ENCODE measurements at regions not wholly inside any gene's neighbourhood (a gene's known extent, or its start where the extent isn't known, plus 50 kb on each side); places are given as distances from the start of the nearest gene placed in this dataset.
"Not testable (repeated sequence)": the region's sequence is repeated elsewhere in the genome, so short reads cannot be mapped to it uniquely, and the experiment has no call there.

DNA sequence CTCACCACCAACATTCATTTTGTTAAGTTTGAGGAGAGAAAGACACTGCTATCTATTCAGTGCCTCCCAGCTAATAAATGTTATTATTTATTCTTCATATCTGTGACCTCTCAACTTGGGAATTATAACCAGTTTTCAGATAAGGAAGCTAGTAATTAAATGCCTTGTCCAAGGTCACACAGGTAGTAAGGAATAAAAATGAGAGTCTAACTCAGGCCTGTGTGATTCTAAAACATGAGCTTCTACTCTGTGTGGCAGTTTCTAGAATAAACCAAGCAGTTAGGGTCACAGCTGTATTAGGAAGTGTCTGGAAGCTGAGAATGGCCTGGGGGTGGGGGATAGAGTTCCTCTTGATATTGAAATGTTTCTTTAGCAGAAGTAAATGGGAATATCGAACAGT lies 137.8 kb upstream of the LRATD1 start:
- DNase-seq, result no peak

DNA sequence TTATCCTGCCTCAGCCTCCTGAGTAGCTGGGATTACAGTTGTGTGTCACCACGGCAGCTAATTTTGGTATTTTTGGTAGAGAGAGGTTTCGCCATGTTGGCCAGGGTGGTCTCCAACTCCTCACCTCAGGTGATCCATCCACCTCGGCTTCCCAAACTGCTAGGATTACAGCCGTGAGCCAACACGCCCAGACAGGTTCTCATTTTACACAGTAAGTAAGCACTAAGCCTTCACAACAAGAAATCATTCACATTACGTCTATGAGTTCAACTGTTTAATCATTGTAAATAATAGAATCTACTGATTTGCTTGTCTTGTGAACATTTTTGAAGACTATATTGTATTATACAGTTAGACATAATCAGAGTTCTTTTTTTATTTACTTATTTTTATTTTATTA lies 131.5 kb upstream of the LRATD1 start:
- no peak for DNase-seq

DNA sequence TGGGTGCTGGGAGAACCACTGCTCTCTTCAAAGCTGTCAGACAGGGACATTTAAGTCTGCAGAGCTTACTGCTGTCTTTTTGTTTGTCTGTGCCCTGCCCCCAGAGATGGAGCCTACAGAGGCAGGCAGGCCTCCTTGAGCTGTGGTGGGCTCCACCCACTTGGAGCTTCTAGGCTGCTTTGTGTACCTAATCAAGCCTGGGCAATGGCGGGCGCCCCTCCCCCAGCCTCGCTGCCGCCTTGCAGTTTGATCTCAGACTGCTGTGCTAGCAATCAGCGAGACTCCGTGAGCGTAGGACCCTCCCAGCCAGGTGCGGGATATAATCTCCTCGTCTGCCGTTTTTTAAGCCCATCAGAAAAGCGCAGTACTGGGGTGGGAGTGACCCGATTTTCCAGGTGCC lies 125.6 kb upstream of the LRATD1 start:
- DNase-seq, result not testable (repeated sequence)

DNA sequence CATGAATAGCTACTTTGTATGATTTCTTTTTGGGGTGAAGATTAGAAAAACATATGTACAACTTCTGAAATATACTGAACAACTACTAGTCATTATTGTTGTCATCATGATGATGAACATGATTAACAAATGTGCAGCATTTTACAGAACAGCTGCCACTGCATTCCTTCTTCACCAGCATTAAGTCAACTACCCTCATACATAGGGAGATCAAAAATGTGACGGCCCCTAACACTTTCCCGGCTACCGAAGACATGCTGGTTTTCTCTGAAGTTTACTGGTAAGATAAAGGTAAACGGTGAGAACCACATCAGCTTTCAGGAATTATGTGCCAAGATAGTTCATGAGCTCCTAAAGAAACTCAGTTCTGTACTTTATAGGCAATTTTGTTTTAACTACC lies 121.0 kb upstream of the LRATD1 start:
- DNase-seq, result no peak

DNA sequence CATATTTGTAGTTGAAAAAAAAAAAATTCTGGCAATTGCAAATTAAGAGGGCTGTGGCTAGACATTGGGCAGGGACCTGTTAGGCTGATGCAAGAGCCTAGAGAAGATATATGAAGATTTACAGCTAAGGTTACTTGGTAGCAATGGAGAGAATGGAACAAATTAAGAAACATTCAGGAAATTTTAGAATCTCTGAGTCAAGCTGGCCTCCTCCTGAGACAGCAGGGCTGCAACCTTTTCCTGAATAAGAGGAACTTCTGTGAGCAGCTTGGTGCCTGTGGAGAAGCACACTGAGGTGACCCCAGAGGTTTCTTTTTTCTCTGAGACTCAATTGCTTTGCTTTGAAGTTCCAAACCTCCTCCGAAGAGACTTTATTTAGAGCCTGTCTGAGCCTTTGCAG lies 118.6 kb upstream of the LRATD1 start:
- no peak for DNase-seq

DNA sequence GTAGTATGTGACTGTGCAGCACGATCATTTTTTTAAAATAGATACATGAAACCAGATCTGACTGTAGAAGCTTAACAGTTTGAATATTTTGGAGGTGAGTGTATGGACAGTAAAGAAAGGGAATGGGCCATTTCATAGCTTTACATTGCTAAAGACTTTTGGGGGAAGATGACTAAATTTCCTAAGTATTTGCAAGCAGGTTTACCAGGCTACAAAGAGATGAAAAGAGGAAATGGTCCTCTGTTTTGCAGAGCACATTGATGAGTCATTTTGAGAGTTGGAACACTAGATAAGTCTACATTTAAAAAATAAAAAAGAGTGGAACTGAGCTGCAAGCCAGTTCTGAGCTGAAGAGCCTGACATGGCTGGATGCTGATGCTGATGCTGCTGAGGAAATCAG lies 115.7 kb upstream of the LRATD1 start:
- no peak for DNase-seq

DNA sequence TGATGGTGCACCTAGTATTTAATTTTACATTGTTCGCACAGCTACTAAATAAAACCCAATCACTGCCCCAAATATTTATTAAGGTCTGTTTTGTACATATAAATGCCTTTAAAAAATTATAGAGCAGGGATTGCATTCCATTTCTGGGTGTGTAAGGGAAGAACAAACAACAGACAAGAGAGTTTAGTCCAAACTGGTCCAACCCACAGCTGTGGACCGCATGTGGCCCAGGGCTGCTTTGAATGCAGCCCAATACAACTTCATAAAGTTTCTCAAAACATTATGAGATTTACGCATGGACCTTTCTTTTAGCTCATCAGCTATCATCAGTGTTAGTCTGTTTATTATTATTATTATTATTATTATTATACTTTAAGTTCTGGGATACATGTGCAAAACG lies 114.8 kb upstream of the LRATD1 start:
- DNase-seq, result no peak

DNA sequence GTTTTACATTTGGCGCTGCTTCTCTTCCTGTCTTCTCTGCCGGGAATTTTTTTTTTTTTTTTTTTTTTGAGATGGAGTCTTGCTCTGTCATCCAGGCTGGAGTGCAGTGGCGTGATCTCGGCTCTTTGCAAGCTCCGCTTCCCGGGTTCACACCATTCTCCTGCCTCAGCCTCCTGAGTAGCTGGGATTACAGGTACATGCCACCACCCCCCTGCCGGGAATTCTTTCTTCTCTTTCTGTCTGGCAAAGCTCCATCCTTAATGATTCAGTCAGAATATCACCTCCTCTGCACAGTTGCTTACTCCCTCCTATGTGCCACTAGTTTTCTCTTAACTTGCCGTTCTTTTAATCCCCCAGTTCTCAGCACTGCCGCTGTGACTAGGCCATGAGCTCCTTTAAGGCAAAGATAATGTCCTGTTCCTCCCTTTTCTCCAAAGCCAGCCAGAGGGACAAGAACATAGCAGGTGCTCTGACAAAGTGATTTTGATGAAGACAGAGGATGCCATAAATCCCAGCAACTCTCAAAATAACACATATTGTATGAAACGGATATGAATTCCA lies 112.1 kb upstream of the LRATD1 start:
- DNase-seq, result no peak

DNA sequence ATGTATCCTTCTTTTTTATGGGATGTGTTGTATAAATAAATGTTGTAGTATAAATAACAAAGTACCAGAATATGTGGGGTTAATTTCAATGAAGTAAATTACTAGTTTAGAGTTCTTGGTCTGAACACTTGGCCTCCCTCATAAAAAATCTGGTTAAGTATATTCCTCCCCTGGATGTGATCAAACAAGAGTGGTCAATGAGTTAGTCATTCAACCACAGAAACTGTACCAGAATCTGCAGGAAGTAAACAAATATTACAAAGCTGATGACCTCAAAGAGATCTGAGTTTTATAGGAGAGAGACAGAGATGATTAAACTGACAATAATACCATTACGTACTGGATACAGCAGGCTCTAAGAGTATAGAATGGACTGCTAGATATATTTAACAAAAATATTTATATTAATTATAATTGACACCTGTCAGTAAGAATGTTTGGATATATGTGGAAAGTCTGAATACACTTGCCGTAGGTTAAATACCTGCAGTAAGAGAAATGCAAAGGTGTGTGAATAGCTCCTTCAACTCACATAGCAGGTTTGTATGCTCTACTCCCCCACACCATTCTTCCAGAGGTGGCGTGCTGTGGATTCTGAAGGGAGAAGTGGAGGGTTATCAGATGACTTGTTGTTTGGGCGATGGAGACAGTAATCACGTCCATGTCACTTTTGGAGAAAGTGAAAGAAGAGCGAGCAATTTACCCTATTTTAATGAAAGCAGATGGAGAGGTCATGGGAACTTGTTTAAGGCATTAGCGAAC lies 108.3 kb upstream of the LRATD1 start:
- DNase-seq, result no peak

DNA sequence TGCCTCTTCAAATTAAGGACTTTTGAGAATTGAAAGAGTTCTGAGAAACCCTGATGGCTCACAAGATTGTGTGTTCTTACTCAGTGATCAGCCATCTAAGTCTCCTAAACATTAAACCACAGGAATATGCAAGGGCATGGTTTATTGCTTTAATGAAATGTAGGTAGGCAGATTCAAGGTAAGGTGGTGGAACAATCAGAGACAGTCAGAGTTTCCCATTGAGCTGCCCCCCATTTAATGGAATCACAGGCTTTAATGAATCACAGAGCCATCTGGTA lies 107.8 kb upstream of the LRATD1 start:
- no peak for DNase-seq

DNA sequence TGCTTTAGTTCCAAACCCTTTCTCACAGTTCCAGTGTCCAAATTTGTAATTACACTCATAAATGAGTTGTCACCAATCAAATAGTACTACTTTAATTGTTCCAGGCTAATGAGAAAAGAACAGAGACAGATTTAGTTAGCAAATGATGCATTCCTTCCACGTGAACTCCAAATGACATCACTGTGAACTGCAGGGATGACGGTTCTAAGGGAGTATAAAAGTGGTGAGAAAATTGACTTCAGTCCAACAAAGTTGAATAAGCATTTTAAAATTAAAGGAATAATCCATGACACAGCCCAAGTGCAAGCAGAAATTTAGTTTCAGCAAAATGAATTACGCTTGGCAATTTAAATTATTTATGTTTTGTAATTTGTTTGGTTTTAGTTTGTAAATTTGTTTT lies 102.0 kb upstream of the LRATD1 start:
- DNase-seq, result no peak

DNA sequence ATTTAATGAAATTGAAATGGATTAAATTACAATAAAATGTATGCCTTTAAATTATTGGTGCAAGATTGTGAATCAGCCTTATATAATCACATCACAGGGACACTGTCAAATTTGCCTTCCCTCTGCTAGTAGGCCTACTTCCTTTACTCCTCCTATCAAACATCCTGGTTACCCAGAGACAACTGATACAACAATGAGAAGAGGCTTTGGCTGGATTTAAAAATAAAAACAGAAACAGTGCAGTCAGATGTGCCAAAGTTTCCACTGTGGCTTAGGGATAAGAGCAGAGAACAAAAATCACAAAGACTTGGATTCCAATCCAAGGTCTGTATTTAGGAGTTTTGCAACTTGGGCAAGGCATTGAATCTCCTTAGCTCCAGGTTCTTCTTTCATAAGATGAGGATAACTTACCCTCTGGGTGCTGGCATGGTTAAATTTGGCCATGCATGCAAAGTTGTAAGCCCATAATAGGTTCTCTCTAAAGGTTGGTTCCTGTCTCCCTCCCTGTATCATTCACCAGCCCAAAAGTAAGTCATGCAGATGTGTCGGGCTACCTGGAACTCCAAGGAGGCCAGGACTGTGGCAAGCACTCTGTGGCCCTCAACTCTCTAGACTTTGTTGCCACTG lies 99.3 kb upstream of the LRATD1 start:
- DNase-seq, result no peak

DNA sequence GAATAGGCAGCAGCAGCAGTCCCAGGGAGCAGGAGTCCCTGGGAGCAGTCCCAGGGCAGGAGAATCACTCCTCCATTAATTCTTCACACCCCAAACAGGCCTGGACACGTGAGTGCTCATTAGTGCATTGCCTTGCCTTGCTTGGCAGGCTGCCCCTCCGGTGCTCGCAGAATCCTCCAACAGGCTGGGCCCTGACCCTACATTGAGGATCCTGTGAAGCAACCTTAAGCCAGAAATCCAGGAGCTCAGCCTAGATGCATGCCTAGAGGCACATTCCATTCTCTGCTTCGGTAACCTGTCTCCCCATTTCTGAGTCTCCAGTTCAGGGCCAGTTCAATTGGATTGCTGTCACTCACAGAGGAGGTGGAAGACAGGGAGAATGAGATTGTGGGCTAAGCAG lies 97.4 kb upstream of the LRATD1 start:
- DNase-seq, result no peak

DNA sequence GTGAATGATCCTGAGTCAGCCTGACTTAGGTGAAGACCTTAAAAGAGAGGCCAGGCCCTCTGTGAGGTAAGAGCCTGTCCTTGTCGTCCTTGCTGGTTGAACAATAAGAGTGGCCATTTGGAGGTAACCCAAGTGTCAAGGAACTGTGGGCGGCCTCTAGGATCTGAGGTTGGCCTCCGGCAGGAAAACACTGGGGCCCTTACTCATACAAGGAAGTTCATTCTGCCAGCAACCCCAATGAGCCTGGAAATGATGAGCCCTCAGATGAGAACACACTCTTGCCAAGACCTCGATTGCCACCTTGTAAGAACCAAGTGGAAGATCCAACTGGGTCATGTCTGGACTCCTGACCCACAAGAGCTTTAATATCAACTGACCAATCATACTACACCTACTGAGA lies 95.5 kb upstream of the LRATD1 start:
- DNase-seq, result no peak

DNA sequence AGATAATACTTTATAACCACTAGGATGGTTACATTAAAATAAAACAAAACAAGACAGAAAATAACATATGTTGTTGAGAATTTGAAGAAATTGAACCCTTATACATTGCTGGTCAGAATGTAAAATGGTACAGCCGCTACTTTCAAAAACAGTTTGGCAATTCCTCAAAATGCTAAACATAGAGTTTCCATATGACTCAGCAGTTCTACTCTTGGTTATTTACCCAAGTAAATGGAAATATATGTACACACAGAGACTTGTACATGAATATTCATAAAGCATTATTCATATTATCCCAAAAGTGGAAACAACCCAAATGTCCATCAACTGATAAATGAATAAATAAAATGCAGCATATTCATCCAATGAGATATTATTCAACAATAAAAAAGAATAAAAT lies 92.5 kb upstream of the LRATD1 start:
- no peak for DNase-seq

DNA sequence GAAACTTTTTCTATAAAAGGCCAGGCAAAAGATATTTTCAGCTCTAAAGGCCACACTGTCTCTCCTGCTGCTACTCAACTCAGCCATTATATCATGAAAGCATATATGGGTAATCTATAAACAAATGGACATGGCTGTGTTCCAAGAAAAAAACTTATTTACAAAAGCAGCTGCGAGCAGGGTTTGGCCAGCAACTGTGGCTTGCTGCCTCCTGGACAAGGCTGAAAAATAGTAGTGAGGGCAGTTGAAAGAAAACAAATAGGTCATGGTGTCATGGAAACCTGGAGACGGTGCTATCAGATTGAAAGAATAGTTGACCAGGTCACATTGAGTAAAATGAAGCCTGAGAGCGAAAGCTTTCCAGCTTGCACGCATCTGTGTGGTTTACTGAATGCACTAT lies 89.2 kb upstream of the LRATD1 start:
- DNase-seq, result no peak

DNA sequence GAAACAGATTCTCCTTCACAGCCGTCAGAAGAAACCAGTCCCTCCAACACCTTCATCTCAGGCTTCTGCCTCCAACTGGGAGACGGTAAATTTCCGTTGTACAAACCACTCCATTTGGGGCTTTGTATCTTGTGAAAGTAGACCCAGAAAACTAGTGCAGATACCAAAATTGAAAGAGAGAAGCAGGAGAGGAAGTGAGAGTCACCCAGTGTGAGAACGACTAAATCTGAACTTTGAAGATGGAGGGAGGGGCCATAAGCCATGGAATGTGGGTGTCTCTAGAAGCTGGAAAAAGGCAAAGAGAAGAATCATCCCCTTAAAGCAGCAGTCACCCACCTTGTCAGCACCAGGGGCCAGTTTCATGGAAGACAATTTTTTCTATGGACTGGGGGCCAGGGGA lies 88.3 kb upstream of the LRATD1 start:
- no peak for DNase-seq

DNA sequence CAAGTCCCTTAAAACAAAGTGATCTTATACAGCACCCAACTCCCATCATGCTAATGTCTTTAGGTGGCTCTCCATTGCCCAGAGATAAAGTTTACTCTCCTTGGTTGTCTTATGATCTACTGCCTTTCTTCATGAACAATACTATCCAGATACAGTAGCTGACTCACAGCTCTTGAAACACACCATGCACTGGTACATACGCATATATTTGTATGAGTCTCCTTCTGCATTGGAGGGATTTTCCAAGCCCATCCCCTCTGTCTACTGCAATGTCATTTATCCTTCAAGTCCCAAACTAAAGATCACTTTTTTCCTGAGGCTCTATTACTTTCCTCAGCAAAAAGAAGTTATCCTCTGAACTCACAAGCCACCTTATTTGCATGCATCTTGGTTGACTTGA lies 84.7 kb upstream of the LRATD1 start:
- no peak for DNase-seq

DNA sequence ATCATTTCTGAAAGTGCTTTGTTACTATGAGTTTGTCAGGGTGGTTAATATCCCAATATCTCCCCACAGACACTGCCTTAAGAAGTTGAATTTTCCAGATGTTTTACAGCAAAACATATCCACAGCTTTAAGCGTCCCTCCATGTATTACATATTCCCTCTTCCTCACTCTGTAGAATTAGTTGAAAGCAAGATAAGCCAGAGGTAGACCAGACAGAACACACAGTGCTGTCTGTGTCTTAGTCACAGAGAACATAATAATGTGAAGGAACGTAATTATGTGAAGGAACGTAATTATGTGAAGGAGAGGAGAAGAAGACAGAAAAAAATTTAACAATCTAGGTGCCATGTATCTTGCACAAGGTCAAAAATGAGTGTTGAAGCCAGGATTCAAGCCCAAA lies 81.9 kb upstream of the LRATD1 start:
- no peak for DNase-seq

DNA sequence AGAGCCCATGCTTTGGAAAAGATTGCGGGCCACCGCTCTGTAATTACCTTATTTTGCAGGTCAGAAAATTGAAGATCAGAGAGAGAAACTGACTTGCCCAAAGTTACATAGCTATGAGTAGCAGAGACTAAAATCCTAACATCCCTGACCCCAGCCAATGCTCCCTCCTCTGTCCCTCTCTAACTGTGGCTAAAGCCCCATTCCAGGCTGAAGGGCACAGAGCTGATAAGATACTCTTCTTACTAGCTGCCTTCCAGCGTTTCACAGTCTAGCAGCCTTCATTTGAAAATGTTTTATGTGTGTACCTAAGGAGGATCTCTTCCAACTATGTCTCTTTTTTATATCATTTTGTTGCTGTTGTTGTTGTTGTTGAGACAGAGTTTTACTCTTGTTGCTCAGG lies 81.4 kb upstream of the LRATD1 start:
- no peak for DNase-seq

DNA sequence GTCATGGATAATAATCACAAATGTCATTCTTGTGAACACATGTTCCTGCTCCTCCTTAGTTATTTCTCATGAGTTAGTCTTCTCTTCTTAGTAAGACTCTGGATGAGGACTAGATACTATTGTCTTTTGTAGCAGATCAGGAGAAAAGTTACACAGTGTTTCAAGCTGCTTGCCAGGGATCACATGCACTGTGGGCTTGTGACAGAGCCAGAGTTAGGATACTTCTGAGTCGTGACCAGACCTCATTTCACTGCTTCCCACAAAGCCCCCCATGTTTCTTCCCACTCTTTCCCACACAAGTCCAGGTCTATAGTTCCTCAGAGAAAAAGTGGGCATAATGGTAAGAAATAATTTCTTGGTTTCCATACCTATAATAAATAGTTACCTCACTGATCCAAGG lies 80.2 kb upstream of the LRATD1 start:
- no peak for DNase-seq

DNA sequence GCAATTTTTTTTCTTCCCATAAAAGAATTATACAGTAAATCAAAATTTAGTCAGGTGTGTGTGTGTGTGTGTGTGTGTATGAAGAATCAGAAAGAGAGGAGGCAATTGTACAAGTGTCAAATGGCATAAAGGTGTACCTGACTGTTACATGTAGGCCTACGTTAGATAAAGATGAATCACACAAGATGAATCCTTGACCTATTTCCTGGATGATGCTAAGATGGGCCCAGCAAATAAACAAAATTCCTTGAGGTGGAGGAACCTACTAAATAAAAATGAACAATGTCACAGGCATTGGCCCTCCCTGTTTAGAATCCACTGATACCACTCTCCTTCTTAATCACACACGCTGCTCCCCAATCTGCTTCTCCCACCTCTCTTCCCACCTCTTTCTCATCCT lies 79.7 kb upstream of the LRATD1 start:
- DNase-seq, result no peak

DNA sequence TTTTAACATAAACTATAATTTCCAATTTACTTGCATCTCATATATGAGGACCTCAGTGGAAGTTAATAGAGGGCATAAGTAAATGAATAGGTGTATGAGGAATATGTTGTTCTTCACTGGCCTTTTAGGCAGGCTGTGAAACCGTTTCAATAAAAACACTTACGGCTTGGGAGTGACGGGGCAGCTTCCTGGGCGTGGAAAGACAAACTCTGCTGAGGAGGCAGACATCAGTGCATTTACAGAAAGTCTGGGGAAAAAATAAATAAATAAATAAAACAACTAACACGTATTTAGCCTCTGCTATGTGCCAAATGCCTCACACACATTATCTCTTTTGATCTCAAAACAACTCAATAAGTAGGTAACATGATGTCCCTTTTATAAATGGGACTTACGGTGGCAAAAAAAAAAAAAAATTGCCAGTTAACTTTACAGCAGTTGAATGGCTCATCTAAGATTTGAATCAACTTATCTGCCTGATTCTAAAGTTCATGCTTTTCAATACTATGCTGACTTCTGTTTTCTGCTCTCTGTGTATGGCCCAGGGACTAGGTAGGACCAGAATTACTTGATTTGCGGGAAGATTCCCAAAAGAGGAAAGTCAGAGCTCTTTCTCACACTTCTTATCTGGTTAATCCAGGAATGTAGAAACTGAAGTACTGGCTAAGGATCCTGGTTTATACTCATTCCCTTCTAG lies 77.5 kb upstream of the LRATD1 start:
- no peak for DNase-seq

DNA sequence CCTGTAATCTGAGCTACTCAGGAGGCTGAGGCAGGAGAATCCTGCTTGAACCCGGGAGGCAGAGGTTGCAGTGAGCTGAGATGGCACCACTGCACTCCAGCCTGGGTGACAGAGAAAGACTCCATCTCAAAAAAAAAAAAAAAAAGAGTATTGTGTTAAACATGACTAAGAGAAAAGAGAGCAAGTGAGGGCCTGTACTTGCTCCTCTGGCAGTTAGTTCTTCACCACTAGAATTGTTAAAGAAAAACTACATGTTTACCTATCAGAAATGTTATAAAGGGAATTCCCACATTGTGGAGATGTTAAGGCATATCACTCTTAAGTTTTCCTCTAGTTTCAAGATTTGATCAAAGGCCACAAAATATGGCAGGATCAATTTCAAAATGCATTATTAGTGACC lies 75.4 kb upstream of the LRATD1 start:
- no peak for DNase-seq

DNA sequence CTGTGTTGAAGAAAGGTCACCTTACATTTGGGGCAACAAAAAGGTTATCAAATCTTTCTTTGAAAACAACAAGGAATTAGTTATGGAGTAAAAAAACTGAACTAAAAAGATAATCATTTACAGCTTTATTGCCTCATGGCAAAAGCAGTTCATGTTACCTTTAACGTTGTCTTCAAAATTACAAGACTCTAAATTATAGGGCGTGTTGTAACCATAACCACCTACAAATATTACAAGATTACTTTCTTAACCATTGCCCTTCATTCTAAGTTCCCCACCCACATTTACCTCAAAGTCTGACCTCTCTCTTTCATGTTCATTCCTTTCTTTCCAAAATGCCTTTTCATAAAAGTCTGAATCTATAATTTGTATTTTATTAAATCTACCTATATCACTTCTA lies 74.6 kb upstream of the LRATD1 start:
- no peak for DNase-seq
